H9 (cell line): ENCODE measurements at regions not wholly inside any gene's neighbourhood (a gene's known extent, or its start where the extent isn't known, plus 50 kb on each side); places are given as distances from the start of the nearest gene placed in this dataset.

Source experiments
- DNase-seq: peaks from one replicate; pipeline ENCODE4 v3.0.0-alpha.2; 2017
- H2AFZ ChIP-seq: one replicate; pipeline ENCODE4 v1.6.1; 2013; ENCODE audit warnings: mild to moderate bottlenecking, low read length, control low read depth, moderate library complexity
- H2AK5ac ChIP-seq: 2 replicates; pipeline ENCODE4 v1.6.1; 2013; ENCODE audit warnings: low read length, control low read depth, mixed read lengths; ENCODE audit not compliant: insufficient read length
- H2BK120ac ChIP-seq: one replicate; pipeline ENCODE4 v1.6.1; 2013; ENCODE audit warnings: low read depth, mild to moderate bottlenecking, low read length, control low read depth, inconsistent platforms; ENCODE audit not compliant: poor library complexity, severe bottlenecking
- H2BK12ac ChIP-seq: 2 replicates; pipeline ENCODE4 v1.6.1; 2013; ENCODE audit warnings: low read length, control low read depth, mixed read lengths, low read depth; ENCODE audit not compliant: insufficient read length
- H2BK15ac ChIP-seq: 2 replicates; pipeline ENCODE4 v1.6.1; 2013; ENCODE audit warnings: low read depth, low read length, control low read depth
- H2BK20ac ChIP-seq: one replicate; pipeline ENCODE4 v1.6.1; 2013; ENCODE audit warnings: low read depth, mild to moderate bottlenecking, low read length, control low read depth, inconsistent platforms; ENCODE audit not compliant: poor library complexity, severe bottlenecking
- H2BK5ac ChIP-seq: 2 replicates; pipeline ENCODE4 v1.6.1; 2013; ENCODE audit warnings: low read length, control low read depth, mixed read lengths; ENCODE audit not compliant: insufficient read length
- H3K14ac ChIP-seq: 2 replicates; pipeline ENCODE4 v1.6.1; 2013; ENCODE audit warnings: low read length, control low read depth; ENCODE audit not compliant: insufficient read depth
- H3K18ac ChIP-seq: 2 replicates; pipeline ENCODE4 v1.6.1; 2013; ENCODE audit warnings: low read depth, mild to moderate bottlenecking, mixed read lengths, low read length, control low read depth; ENCODE audit not compliant: insufficient read length
- H3K23ac ChIP-seq: 2 replicates; pipeline ENCODE4 v1.6.1; 2013; ENCODE audit warnings: low read length, control low read depth, mixed read lengths, low read depth; ENCODE audit not compliant: insufficient read length
- H3K23me2 ChIP-seq: 2 replicates; pipeline ENCODE4 v1.6.1; 2013; ENCODE audit warnings: low read depth, mild to moderate bottlenecking, mixed read lengths, low read length, control low read depth; ENCODE audit not compliant: insufficient read length, poor library complexity, severe bottlenecking
- H3K27ac ChIP-seq: 2 replicates; pipeline ENCODE4 v1.5.1; 2013; ENCODE audit warnings: low read length, control low read depth, mixed read lengths, low read depth; ENCODE audit not compliant: insufficient read length
- H3K27me3 ChIP-seq: 2 replicates; pipeline ENCODE4 v1.6.1; 2013; ENCODE audit warnings: low read length, control low read depth, inconsistent platforms; ENCODE audit not compliant: insufficient read depth
- H3K4ac ChIP-seq: 2 replicates; pipeline ENCODE4 v1.6.1; 2013; ENCODE audit warnings: low read depth, mild to moderate bottlenecking, control low read depth, inconsistent platforms, low read length, moderate library complexity
- H3K4me1 ChIP-seq: 2 replicates; pipeline ENCODE4 v1.6.1; 2013; ENCODE audit warnings: low read length, control low read depth, inconsistent platforms; ENCODE audit not compliant: insufficient read depth
- H3K4me2 ChIP-seq: 2 replicates; pipeline ENCODE4 v1.6.1; 2013; ENCODE audit warnings: low read length, control low read depth, mixed read lengths; ENCODE audit not compliant: insufficient read length, insufficient read depth
- H3K56ac ChIP-seq: 2 replicates; pipeline ENCODE4 v1.6.1; 2013; ENCODE audit warnings: low read depth, mild to moderate bottlenecking, mixed read lengths, low read length, control low read depth; ENCODE audit not compliant: insufficient read length
- H3K79me1 ChIP-seq: 2 replicates; pipeline ENCODE4 v1.6.1; 2013; ENCODE audit warnings: low read depth, mild to moderate bottlenecking, moderate library complexity, low read length, control low read depth, inconsistent platforms; ENCODE audit not compliant: insufficient read depth, poor library complexity, severe bottlenecking
- H3K79me2 ChIP-seq: 2 replicates; pipeline ENCODE4 v1.6.1; 2013; ENCODE audit warnings: low read length, control low read depth, inconsistent platforms; ENCODE audit not compliant: insufficient read depth
- H3K9ac ChIP-seq: 2 replicates; pipeline ENCODE4 v1.6.1; 2013; ENCODE audit warnings: low read length, control low read depth, mixed read lengths; ENCODE audit not compliant: insufficient read length; ENCODE audit errors: extremely low read depth
- H3K9me3 ChIP-seq: one replicate; pipeline ENCODE4 v1.6.1; 2013; ENCODE audit warnings: low read depth, low read length, inconsistent platforms; ENCODE audit not compliant: control insufficient read depth
- H3T11ph ChIP-seq: one replicate; pipeline ENCODE4 v1.6.1; 2013; ENCODE audit warnings: mild to moderate bottlenecking, low read length, control low read depth, inconsistent platforms
- H4K20me1 ChIP-seq: one replicate; pipeline ENCODE4 v1.6.1; 2013; ENCODE audit not compliant: control insufficient read depth, insufficient read length, insufficient read depth
- H4K5ac ChIP-seq: 2 replicates; pipeline ENCODE4 v1.6.1; 2013; ENCODE audit warnings: low read depth, mild to moderate bottlenecking, mixed read lengths, low read length, control low read depth; ENCODE audit not compliant: insufficient read length
- H4K8ac ChIP-seq: replicated peaks from 2 replicates; pipeline ENCODE4 v1.6.1; 2013; ENCODE audit warnings: low read length, control low read depth, mixed read lengths, low read depth; ENCODE audit not compliant: insufficient read length
- H4K91ac ChIP-seq: 2 replicates; pipeline ENCODE4 v1.6.1; 2013; ENCODE audit warnings: low read depth, mild to moderate bottlenecking, moderate library complexity, mixed read lengths, low read length, control low read depth; ENCODE audit not compliant: insufficient read length
- H3K27ac Mint-ChIP-seq, 3 experiments: 2 replicates in 2 of 3; 3 replicates in 1 of 3; pipeline ENCODE4 v1.8.0; 2020 to 2021; ENCODE audit warnings: mixed read lengths in 3 of 3, mild to moderate bottlenecking in 1 of 3, moderate library complexity in 1 of 3
- H3K27me3 Mint-ChIP-seq: 2 replicates; pipeline ENCODE4 v1.8.0; 2021; ENCODE audit warnings: low read depth, mild to moderate bottlenecking, moderate library complexity, mixed read lengths
- H3K36me3 Mint-ChIP-seq, 3 experiments: 2 replicates in 2 of 3; 3 replicates in 1 of 3; pipeline ENCODE4 v1.8.0; 2020 to 2021; ENCODE audit warnings: low read depth in 3 of 3, mixed read lengths in 3 of 3; ENCODE audit not compliant: insufficient read depth in 1 of 3
- H3K4me1 Mint-ChIP-seq, 2 experiments: 2 replicates each; pipeline ENCODE4 v1.8.0; 2020; ENCODE audit warnings: mixed read lengths in 2 of 2
- H3K4me3 Mint-ChIP-seq, 2 experiments: 2 replicates in 1 of 2; 3 replicates in 1 of 2; pipeline ENCODE4 v1.8.0; 2020 to 2021; ENCODE audit warnings: mild to moderate bottlenecking in 2 of 2, mixed read lengths in 2 of 2, moderate library complexity in 1 of 2
- H3K9me3 Mint-ChIP-seq, 2 experiments: 2 replicates in 1 of 2; 3 replicates in 1 of 2; pipeline ENCODE4 v1.8.0; 2020; ENCODE audit warnings: mild to moderate bottlenecking in 2 of 2, mixed read lengths in 2 of 2, moderate library complexity in 1 of 2
- whole genome bisulfite sequencing: extraction: QIAGEN DNeasy Blood & Tissue Kit; methylation state at CpG from one replicate; pipeline ENCODE4 v1.1.7; 2013; ENCODE audit warnings: missing lambda C conversion rate, low lambda C conversion rate, mixed read lengths; ENCODE audit not compliant: insufficient read length; ENCODE audit errors: extremely low coverage; 5-methylcytosine and 5-hydroxymethylcytosine counted together
- TF ChIP-seq, protein P1 (sequence below): fragments of 200-600 bp; sonication (generic); conservative IDR thresholded peaks from 3 replicates; pipeline ENCODE4 v1.8.0; 2021; ENCODE audit warnings: antibody characterized with exemption, mild to moderate bottlenecking

DNA sequence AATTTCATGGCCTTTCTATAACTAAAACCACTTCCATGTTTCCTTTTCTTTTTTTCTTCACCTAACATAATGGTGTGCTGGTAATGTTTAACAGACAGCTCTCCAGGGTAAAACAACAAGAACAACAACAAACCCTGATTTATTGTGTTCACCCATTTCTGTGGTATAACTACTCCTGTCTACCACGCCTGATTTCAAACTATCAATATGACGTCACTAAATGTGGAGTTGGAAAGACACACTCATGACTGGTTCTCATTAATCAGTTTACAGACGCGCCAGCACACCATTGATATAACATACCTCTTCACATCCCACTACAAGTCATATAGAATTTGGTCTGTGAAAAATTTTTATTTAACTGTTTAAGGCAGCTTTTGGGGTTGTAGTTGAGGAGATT is 142.9 kb downstream of the ARRDC3 start:
- Histone ChIP-seq H4K5ac (no peak overlapping the region), H3K18ac (no peak overlapping the region), H3T11ph (no peak overlapping the region), H3K4ac (no peak overlapping the region), H3K9ac (no peak overlapping the region), H2BK15ac (no peak overlapping the region), H3K79me2 (no peaks in the 10 kb centered on the region), H3K4me1 (no peaks in the 10 kb centered on the region), H2BK5ac (no peak overlapping the region), H3K23ac (no peak overlapping the region), H2BK20ac (no peak overlapping the region), H3K14ac (no peak overlapping the region), H2AK5ac (no peak overlapping the region), H4K20me1 (no peaks in the 10 kb centered on the region), H4K8ac (no peak overlapping the region), H4K91ac (no peak overlapping the region), H3K27ac (no peak overlapping the region), H3K23me2 (no peaks in the 10 kb centered on the region), H3K27me3 (no peaks in the 10 kb centered on the region), H2BK12ac (no peak overlapping the region), H3K79me1 (no peaks in the 10 kb centered on the region), H2AFZ (no peak overlapping the region), H3K56ac (no peak overlapping the region), H2BK120ac (no peak overlapping the region), H3K4me2 (no peak overlapping the region), H3K9me3 (no peaks in the 10 kb centered on the region)
- WGBS = no CpG with 5 or more reads among the region's 4 CpGs
- peaks cover 5 to 8% of the 10 kb centered on the region in 2 experiments for H3K9me3 Mint-ChIP-seq
- no peak overlapping the region for H3K4me3 Mint-ChIP-seq
- TF ChIP-seq, protein P1, sequence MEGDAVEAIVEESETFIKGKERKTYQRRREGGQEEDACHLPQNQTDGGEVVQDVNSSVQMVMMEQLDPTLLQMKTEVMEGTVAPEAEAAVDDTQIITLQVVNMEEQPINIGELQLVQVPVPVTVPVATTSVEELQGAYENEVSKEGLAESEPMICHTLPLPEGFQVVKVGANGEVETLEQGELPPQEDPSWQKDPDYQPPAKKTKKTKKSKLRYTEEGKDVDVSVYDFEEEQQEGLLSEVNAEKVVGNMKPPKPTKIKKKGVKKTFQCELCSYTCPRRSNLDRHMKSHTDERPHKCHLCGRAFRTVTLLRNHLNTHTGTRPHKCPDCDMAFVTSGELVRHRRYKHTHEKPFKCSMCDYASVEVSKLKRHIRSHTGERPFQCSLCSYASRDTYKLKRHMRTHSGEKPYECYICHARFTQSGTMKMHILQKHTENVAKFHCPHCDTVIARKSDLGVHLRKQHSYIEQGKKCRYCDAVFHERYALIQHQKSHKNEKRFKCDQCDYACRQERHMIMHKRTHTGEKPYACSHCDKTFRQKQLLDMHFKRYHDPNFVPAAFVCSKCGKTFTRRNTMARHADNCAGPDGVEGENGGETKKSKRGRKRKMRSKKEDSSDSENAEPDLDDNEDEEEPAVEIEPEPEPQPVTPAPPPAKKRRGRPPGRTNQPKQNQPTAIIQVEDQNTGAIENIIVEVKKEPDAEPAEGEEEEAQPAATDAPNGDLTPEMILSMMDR = no peak
- H3K36me3 Mint-ChIP-seq = peaks cover 0 to 8% (median 4%) of the 10 kb centered on the region in 3 experiments; a peak in 3 of 7 replicates
- peaks cover 0 to 2% of the 10 kb centered on the region in 2 experiments; a peak in 1 of 4 replicates for H3K4me1 Mint-ChIP-seq
- no peak for DNase-seq
- H3K27me3 Mint-ChIP-seq = no peaks in the 10 kb centered on the region
- no peak overlapping the region for H3K27ac Mint-ChIP-seq
